DND-41 (cell line): ENCODE measurements at regions not wholly inside any gene's neighbourhood (a gene's known extent, or its start where the extent isn't known, plus 50 kb on each side); places are given as distances from the start of the nearest gene placed in this dataset.

Source experiments
- EZH2 ChIP-seq: IDR thresholded peaks from 3 replicates; pipeline ENCODE4 v1.6.1; 2012; ENCODE audit warnings: borderline replicate concordance, low read depth, mild to moderate bottlenecking, moderate library complexity, low read length, inconsistent platforms; ENCODE audit not compliant: severe bottlenecking
- TF ChIP-seq, protein P1 (sequence below): IDR thresholded peaks from 2 replicates; pipeline ENCODE4 v1.5.1; 2012; ENCODE audit warnings: borderline replicate concordance, low read length, moderate library complexity, mild to moderate bottlenecking; ENCODE audit not compliant: poor library complexity, severe bottlenecking; ENCODE audit errors: extremely low read depth

GRCh38 chr1:78223417-78224215 is 177.8 kb downstream of the GIPC2 start:
- TF ChIP-seq, protein P1, sequence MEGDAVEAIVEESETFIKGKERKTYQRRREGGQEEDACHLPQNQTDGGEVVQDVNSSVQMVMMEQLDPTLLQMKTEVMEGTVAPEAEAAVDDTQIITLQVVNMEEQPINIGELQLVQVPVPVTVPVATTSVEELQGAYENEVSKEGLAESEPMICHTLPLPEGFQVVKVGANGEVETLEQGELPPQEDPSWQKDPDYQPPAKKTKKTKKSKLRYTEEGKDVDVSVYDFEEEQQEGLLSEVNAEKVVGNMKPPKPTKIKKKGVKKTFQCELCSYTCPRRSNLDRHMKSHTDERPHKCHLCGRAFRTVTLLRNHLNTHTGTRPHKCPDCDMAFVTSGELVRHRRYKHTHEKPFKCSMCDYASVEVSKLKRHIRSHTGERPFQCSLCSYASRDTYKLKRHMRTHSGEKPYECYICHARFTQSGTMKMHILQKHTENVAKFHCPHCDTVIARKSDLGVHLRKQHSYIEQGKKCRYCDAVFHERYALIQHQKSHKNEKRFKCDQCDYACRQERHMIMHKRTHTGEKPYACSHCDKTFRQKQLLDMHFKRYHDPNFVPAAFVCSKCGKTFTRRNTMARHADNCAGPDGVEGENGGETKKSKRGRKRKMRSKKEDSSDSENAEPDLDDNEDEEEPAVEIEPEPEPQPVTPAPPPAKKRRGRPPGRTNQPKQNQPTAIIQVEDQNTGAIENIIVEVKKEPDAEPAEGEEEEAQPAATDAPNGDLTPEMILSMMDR: no peak
- no peak for TF ChIP-seq EZH2
